WI38 (cell line): ENCODE measurements at regions not wholly inside any gene's neighbourhood (a gene's known extent, or its start where the extent isn't known, plus 50 kb on each side); places are given as distances from the start of the nearest gene placed in this dataset.

Source experiments
- H3K4me3 ChIP-seq: 2 replicates; pipeline ENCODE4 v1.5.1; 2011; ENCODE audit warnings: low read depth, mild to moderate bottlenecking, control low read depth, low read length
- TF ChIP-seq, protein P1 (sequence below): IDR thresholded peaks from 2 replicates; pipeline ENCODE4 v1.5.1; 2012; ENCODE audit warnings: low read depth, mild to moderate bottlenecking, control low read depth, low read length

DNA sequence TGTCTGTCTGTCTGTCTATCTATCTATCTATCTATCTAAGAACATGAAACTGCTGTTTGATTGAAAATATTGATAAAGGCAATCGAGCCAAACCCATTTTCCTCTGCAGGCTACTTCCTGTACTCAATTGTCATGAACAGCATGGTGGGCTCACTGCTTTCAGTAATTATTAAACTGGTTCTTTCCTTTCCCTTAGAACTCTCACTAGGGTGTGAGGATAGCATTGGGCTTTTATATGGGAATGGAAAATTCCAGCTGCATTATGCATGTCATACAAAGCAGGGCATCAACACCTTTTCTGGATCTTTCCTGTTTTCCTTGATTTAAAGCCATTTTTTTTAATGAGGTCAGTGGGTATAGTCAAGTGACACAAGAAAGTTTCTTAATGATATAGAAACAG lies 161.0 kb upstream of the SYNCRIP start:
- no peak overlapping the region for H3K4me3 ChIP-seq
- TF ChIP-seq, protein P1, sequence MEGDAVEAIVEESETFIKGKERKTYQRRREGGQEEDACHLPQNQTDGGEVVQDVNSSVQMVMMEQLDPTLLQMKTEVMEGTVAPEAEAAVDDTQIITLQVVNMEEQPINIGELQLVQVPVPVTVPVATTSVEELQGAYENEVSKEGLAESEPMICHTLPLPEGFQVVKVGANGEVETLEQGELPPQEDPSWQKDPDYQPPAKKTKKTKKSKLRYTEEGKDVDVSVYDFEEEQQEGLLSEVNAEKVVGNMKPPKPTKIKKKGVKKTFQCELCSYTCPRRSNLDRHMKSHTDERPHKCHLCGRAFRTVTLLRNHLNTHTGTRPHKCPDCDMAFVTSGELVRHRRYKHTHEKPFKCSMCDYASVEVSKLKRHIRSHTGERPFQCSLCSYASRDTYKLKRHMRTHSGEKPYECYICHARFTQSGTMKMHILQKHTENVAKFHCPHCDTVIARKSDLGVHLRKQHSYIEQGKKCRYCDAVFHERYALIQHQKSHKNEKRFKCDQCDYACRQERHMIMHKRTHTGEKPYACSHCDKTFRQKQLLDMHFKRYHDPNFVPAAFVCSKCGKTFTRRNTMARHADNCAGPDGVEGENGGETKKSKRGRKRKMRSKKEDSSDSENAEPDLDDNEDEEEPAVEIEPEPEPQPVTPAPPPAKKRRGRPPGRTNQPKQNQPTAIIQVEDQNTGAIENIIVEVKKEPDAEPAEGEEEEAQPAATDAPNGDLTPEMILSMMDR, result no peak

GRCh38 chr6:85802162-85802561 lies 159.5 kb upstream of the SYNCRIP start:
- TF ChIP-seq, protein P1, result no peak
- H3K4me3 ChIP-seq, result no peak overlapping the region

GRCh38 chr6:85798931-85799652 lies 156.4 kb upstream of the SYNCRIP start:
- H3K4me3 ChIP-seq, result no peak overlapping the region
- TF ChIP-seq, protein P1, result no peak

- H3K4me3 ChIP-seq, result no peak overlapping the region
- TF ChIP-seq, protein P1, result no peak
Observed at GRCh38 chr6:85797993-85798392, 155.3 kb upstream of the SYNCRIP start.

DNA sequence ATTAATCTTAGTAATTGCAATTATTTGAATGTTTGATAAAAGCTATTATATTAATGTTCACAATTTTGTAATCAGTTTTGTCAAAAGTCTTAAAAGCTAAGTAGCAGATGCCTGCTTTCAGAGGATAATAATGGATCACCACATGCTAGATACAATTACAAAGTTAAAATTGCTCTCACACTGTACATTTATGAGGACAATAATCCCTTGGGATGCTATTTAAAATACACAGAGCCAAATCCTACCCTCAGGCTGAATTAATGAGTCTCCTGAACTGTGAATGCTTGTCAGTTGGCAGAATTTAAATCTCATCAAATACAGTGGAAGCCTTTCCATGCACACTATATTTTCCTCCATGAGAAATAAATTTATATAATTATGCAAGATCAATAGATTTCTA lies 153.3 kb upstream of the SYNCRIP start:
- no peak overlapping the region for H3K4me3 ChIP-seq
- TF ChIP-seq, protein P1, result no peak

DNA sequence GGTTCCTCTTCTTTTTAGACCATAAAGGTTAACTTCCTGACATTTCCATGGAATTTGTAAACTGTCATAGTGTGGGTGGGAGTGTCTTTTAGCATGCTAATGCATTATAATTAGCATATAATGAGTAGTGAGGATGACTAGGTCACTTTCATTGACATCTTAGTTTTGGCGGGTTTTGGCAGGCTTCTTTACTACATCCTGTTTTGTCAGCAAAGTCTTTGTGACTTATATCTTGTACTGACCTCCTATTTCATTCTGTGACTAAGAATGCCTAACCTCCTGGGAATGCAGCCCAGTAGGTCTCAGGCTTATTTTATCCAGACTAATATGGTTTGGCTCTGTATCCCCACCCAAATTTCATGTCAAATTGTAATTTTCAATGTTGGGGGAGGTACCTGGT lies 149.6 kb upstream of the SYNCRIP start:
- TF ChIP-seq, protein P1, result no peak

GRCh38 chr6:85775883-85776282 lies 133.2 kb upstream of the SYNCRIP start:
- no peak overlapping the region for H3K4me3 ChIP-seq
- TF ChIP-seq, protein P1, result no peak

More for the DNA sequence above, 149.6 kb upstream of the SYNCRIP start:
- no peak overlapping the region for H3K4me3 ChIP-seq
